GM18505 (cell line): ENCODE measurements at regions not wholly inside any gene's neighbourhood (a gene's known extent, or its start where the extent isn't known, plus 50 kb on each side); places are given as distances from the start of the nearest gene placed in this dataset.

Source experiments
- ATAC-seq: cut with Tn5 transposase; IDR thresholded peaks from one replicate; pipeline ENCODE4 v1.9.1; 2021; ENCODE audit not compliant: unreplicated experiment
- POLR2A ChIP-seq: IDR thresholded peaks from 4 replicates; pipeline ENCODE4 v1.6.1; 2011; ENCODE audit warnings: borderline replicate concordance; ENCODE audit not compliant: insufficient read depth, insufficient read length; ENCODE audit errors: extremely low read depth

GRCh38 chr21:16594191-16594590, 864.4 kb downstream of the USP25 start:
- no peak for ATAC-seq

GRCh38 chr21:16596369-16596768, 866.6 kb downstream of the USP25 start:
- ATAC-seq: no peak
- no peak for TF ChIP-seq POLR2A

More at GRCh38 chr21:16594191-16594590, 864.4 kb downstream of the USP25 start:
- TF ChIP-seq POLR2A: no peak

- ATAC-seq: no peak
- TF ChIP-seq POLR2A: no peak
These were observed 868.0 kb downstream of the USP25 start for GRCh38 chr21:16597753-16598152.

DNA sequence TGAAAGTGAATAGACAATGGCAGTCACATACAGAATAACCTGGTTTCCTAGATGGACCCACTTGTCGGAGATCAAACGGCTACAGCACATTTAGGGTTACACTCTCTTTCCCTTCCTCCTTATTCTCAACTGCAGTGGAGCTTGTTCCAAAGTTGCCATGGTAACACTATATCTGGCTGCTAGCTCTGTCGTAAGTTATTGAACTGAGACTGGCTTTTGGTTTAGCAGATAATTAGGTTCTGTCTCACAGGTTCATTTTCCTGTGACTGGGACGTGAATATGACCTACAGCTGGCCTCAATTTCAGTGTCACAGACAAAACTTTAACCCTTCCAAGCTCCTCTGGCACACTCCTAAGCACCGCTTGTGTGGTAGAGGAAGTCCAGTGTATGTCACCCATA, 875.8 kb downstream of the USP25 start:
- no peak for TF ChIP-seq POLR2A
- ATAC-seq: no peak

- no peak for TF ChIP-seq POLR2A
- no peak for ATAC-seq
These were observed 876.5 kb downstream of the USP25 start for GRCh38 chr21:16606271-16606670.

GRCh38 chr21:16608209-16608830, 878.5 kb downstream of the USP25 start:
- no peak for ATAC-seq
- TF ChIP-seq POLR2A: no peak

DNA sequence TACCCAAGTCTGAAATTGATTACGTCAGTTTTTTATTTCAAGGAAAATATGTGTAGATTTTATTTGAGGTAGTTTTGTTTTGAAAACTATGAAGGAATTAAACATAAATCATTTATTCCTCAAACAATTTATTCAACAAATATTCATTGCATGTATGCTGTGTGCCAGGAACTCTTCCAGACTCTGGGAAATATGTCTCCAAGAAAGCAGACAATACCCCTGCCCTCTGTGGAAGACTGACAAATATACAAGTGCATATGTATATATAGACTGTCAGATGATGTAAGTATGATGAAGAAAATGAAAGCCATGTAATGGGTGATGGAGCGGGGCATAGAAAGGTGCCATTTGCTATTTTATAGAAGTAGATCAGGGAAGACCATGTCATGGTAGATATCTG, 889.5 kb downstream of the USP25 start:
- TF ChIP-seq POLR2A: no peak
- no peak for ATAC-seq

- ATAC-seq: no peak
- TF ChIP-seq POLR2A: no peak
These were observed 891.1 kb downstream of the USP25 start for GRCh38 chr21:16620786-16621320.

DNA sequence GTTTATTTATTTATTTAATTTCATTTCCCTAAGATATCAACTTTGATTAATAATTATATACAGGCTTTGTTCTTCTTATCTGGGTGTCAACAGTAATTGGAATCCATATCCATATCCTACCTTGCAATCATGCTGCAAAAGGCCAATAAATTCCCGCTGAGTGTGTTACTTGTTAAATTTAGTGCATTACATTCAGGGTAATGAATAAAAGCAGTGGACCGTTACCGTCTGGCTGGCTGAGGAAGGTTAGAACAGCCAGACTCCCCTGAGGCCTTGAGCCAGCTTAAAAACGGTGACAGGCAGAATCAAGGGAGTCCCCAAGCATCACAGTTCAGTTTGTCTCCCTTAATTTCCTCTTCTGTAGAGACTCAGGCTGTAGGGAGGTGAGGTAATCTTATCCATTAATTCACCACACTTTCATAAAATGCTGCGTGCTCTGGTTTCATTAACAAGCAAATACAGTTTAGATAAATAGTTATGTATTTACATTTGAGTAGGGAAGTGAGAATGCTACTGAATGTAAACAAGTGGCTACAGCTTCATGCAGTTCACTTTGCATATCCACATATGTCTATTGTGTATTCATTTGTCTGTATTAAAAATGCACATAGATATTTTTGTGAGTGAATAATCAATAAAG, 888.2 kb upstream of the CXADR start:
- no peak for ATAC-seq

DNA sequence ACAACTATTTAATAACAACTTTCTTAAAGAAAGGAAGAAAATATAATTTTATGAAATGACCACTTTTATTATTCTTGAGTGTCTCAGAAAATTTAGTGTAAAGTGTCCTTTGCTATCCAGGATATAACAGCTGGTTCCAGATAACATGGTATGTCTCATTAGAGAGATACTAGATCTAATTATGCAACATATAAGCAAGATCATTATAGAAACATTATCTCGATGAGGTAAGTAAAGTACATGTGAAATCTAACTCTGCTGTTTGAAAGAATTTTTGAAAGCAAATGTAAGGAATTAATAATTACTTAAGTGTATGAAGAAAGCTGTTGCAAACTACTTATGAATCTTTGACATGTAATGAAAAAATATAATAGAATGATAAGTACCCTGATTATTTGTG, 887.4 kb upstream of the CXADR start:
- no peak for ATAC-seq
- no peak for TF ChIP-seq POLR2A

More for the DNA sequence above, 888.2 kb upstream of the CXADR start:
- TF ChIP-seq POLR2A: no peak

GRCh38 chr21:16633831-16634459, 878.9 kb upstream of the CXADR start:
- ATAC-seq: no peak
- TF ChIP-seq POLR2A: no peak

GRCh38 chr21:16634515-16634914, 878.3 kb upstream of the CXADR start:
- no peak for ATAC-seq

GRCh38 chr21:16640297-16641027, 872.4 kb upstream of the CXADR start:
- no peak for ATAC-seq
- TF ChIP-seq POLR2A: no peak

More at GRCh38 chr21:16634515-16634914, 878.3 kb upstream of the CXADR start:
- no peak for TF ChIP-seq POLR2A
